ENCODE measurements at regions not wholly inside any gene's neighbourhood (a gene's known extent, or its start where the extent isn't known, plus 50 kb on each side); places are given as distances from the start of the nearest gene placed in this dataset.

- H4K20me1 ChIP-seq (ENCODE audit: insufficient read depth, low read length): no peaks in the 10 kb centered on the region
- H3K4me1 ChIP-seq (ENCODE audit: insufficient read depth, low read length): no peaks in the 10 kb centered on the region
- H3K4me2 ChIP-seq (ENCODE audit: insufficient read depth, low read length): no peak overlapping the region
- no peak for TF ChIP-seq CTCF (IDR thresholded peaks at IDR 0.05; ENCODE audit: extremely low read depth, low read depth, low read length)
- no peaks in the 10 kb centered on the region for H3K27me3 ChIP-seq (ENCODE audit: insufficient read depth, low read length)
- no peak for DNase-seq (ENCODE audit: insufficient read length, low spot score, missing footprints)
- H3K79me2 ChIP-seq (ENCODE audit: insufficient read depth, low read length): no peaks in the 10 kb centered on the region
- H3K27ac ChIP-seq (ENCODE audit: low read depth, low read length): no peak overlapping the region
- no peak overlapping the region for H3K4me3 ChIP-seq (ENCODE audit: insufficient read depth, low read length)
- no peaks in the 10 kb centered on the region for H3K9me3 ChIP-seq (ENCODE audit: low read depth, low read length)
- no peaks in the 10 kb centered on the region for H3K36me3 ChIP-seq (ENCODE audit: insufficient read depth, low read length)
- H2AFZ ChIP-seq (ENCODE audit: low read length): no peak overlapping the region
Measured at GRCh38 chr12:73274976-73275375, 1002.8 kb downstream of the TRHDE start.

- no peaks in the 10 kb centered on the region for H3K4me1 ChIP-seq (ENCODE audit: insufficient read depth, low read length)
Measured at GRCh38 chr12:73277971-73278370, 1005.8 kb downstream of the TRHDE start.

GRCh38 chr12:73301530-73301929 is 1029.4 kb downstream of the TRHDE start:
- no peak overlapping the region for H3K27ac ChIP-seq (ENCODE audit: low read depth, low read length)
- H3K4me2 ChIP-seq (ENCODE audit: insufficient read depth, low read length): no peak overlapping the region
- no peak overlapping the region for H3K4me3 ChIP-seq (ENCODE audit: insufficient read depth, low read length)
- H3K9me3 ChIP-seq (ENCODE audit: low read depth, low read length): no peaks in the 10 kb centered on the region
- DNase-seq (ENCODE audit: insufficient read length, low spot score, missing footprints): no peak
- no peak overlapping the region for H2AFZ ChIP-seq (ENCODE audit: low read length)
- no peaks in the 10 kb centered on the region for H3K79me2 ChIP-seq (ENCODE audit: insufficient read depth, low read length)
- H3K36me3 ChIP-seq (ENCODE audit: insufficient read depth, low read length): no peaks in the 10 kb centered on the region
- no peaks in the 10 kb centered on the region for H3K27me3 ChIP-seq (ENCODE audit: insufficient read depth, low read length)
- no peaks in the 10 kb centered on the region for H4K20me1 ChIP-seq (ENCODE audit: insufficient read depth, low read length)
- no peak for TF ChIP-seq CTCF (IDR thresholded peaks at IDR 0.05; ENCODE audit: extremely low read depth, low read depth, low read length)
- H3K4me1 ChIP-seq (ENCODE audit: insufficient read depth, low read length): no peaks in the 10 kb centered on the region

More at GRCh38 chr12:73277971-73278370, 1005.8 kb downstream of the TRHDE start:
- Histone ChIP-seq H3K36me3 (ENCODE audit: insufficient read depth, low read length) (no peaks in the 10 kb centered on the region), H3K4me2 (ENCODE audit: insufficient read depth, low read length) (no peak overlapping the region), H3K79me2 (ENCODE audit: insufficient read depth, low read length) (no peaks in the 10 kb centered on the region), H4K20me1 (ENCODE audit: insufficient read depth, low read length) (no peaks in the 10 kb centered on the region), H3K27me3 (ENCODE audit: insufficient read depth, low read length) (no peaks in the 10 kb centered on the region), H3K27ac (ENCODE audit: low read depth, low read length) (no peak overlapping the region), H3K4me3 (ENCODE audit: insufficient read depth, low read length) (no peak overlapping the region), H2AFZ (ENCODE audit: low read length) (no peak overlapping the region), H3K9me3 (ENCODE audit: low read depth, low read length) (no peaks in the 10 kb centered on the region)
- no peak for TF ChIP-seq CTCF (IDR thresholded peaks at IDR 0.05; ENCODE audit: extremely low read depth, low read depth, low read length)
- DNase-seq (ENCODE audit: insufficient read length, low spot score, missing footprints): no peak

GRCh38 chr12:73307260-73307659 is 1035.1 kb downstream of the TRHDE start:
- Histone ChIP-seq H3K27ac (ENCODE audit: low read depth, low read length) (no peak overlapping the region), H2AFZ (ENCODE audit: low read length) (no peak overlapping the region), H3K36me3 (ENCODE audit: insufficient read depth, low read length) (no peaks in the 10 kb centered on the region), H3K27me3 (ENCODE audit: insufficient read depth, low read length) (no peaks in the 10 kb centered on the region), H3K4me3 (ENCODE audit: insufficient read depth, low read length) (no peak overlapping the region), H3K79me2 (ENCODE audit: insufficient read depth, low read length) (no peaks in the 10 kb centered on the region), H3K9me3 (ENCODE audit: low read depth, low read length) (no peaks in the 10 kb centered on the region), H4K20me1 (ENCODE audit: insufficient read depth, low read length) (no peaks in the 10 kb centered on the region), H3K4me1 (ENCODE audit: insufficient read depth, low read length) (no peaks in the 10 kb centered on the region), H3K4me2 (ENCODE audit: insufficient read depth, low read length) (no peak overlapping the region)
- no peak for TF ChIP-seq CTCF (IDR thresholded peaks at IDR 0.05; ENCODE audit: extremely low read depth, low read depth, low read length)
- DNase-seq (ENCODE audit: insufficient read length, low spot score, missing footprints): no peak

All from osteoblast (primary cell).